HG02938 (cell line): ENCODE measurements at regions not wholly inside any gene's neighbourhood (a gene's known extent, or its start where the extent isn't known, plus 50 kb on each side); places are given as distances from the start of the nearest gene placed in this dataset.
"Not testable (repeated sequence)": the region's sequence is repeated elsewhere in the genome, so short reads cannot be mapped to it uniquely, and the experiment has no call there.

Source experiments
- ATAC-seq: cut with Tn5 transposase; IDR thresholded peaks from one replicate; pipeline ENCODE4 v1.9.1; 2021; ENCODE audit warnings: mild to moderate bottlenecking, moderate library complexity; ENCODE audit not compliant: unreplicated experiment

- ATAC-seq = no peak
Measured at GRCh38 chr4:33725861-33726260, 2518.5 kb downstream of the ARAP2 start.

GRCh38 chr4:33737726-33738125, 2506.6 kb downstream of the ARAP2 start:
- no peak for ATAC-seq

GRCh38 chr4:33739884-33740632, 2504.3 kb downstream of the ARAP2 start:
- ATAC-seq = no peak

GRCh38 chr4:33740871-33741270, 2503.4 kb downstream of the ARAP2 start:
- not testable (repeated sequence) for ATAC-seq

GRCh38 chr4:33746979-33747378, 2497.3 kb downstream of the ARAP2 start:
- ATAC-seq = no peak

- no peak for ATAC-seq
Measured at GRCh38 chr4:33751050-33751449, 2493.3 kb downstream of the ARAP2 start.

- ATAC-seq = no peak
Measured at GRCh38 chr4:33772582-33772981, 2471.7 kb downstream of the ARAP2 start.

- no peak for ATAC-seq
Measured at GRCh38 chr4:33780952-33781791, 2463.1 kb downstream of the ARAP2 start.

GRCh38 chr4:33785843-33786242, 2458.5 kb downstream of the ARAP2 start:
- no peak for ATAC-seq

GRCh38 chr4:33802578-33802977, 2441.7 kb downstream of the ARAP2 start:
- ATAC-seq = no peak

- ATAC-seq = no peak
Measured at GRCh38 chr4:33825685-33826084, 2418.6 kb downstream of the ARAP2 start.

- not testable (repeated sequence) for ATAC-seq
Measured at GRCh38 chr4:33829356-33829755, 2415.0 kb downstream of the ARAP2 start.

- no peak for ATAC-seq
Measured at GRCh38 chr4:33831442-33832066, 2412.8 kb downstream of the ARAP2 start.

GRCh38 chr4:33835764-33836163, 2408.6 kb downstream of the ARAP2 start:
- not testable (repeated sequence) for ATAC-seq

GRCh38 chr4:33837043-33837838, 2407.1 kb downstream of the ARAP2 start:
- ATAC-seq = no peak

- no peak for ATAC-seq
Measured at GRCh38 chr4:33841120-33841519, 2403.2 kb downstream of the ARAP2 start.

GRCh38 chr4:33850371-33850902, 2393.9 kb downstream of the ARAP2 start:
- ATAC-seq = no peak

GRCh38 chr4:33853670-33854069, 2390.6 kb downstream of the ARAP2 start:
- not testable (repeated sequence) for ATAC-seq

- no peak for ATAC-seq
Measured at GRCh38 chr4:33864290-33864859, 2379.9 kb downstream of the ARAP2 start.

- no peak for ATAC-seq
Measured at GRCh38 chr4:33873791-33874190, 2370.5 kb downstream of the ARAP2 start.
